HEK293 (cell line): ENCODE measurements at regions not wholly inside any gene's neighbourhood (a gene's known extent, or its start where the extent isn't known, plus 50 kb on each side); places are given as distances from the start of the nearest gene placed in this dataset.
"Not testable (repeated sequence)": the region's sequence is repeated elsewhere in the genome, so short reads cannot be mapped to it uniquely, and the experiment has no call there.

Source experiments
- CTCF ChIA-PET: fragments of 350-600 bp; formaldehyde crosslinking; extraction: SDS; loops from one replicate; lab custom pipeline; 2021; ENCODE audit warnings: antibody characterized with exemption; lab: Yijun Ruan, JAX
- POLR2A ChIA-PET: fragments of 300-600 bp; formaldehyde crosslinking; extraction: SDS; loops from one replicate; lab custom pipeline; 2020; ENCODE audit warnings: antibody characterized with exemption, inconsistent platforms; lab: Yijun Ruan, JAX
- H3K27ac ChIP-seq: fragments of 200-500 bp; sonication (Bioruptor generic); 2 replicates; pipeline ENCODE4 v1.5.1; 2014; ENCODE audit warnings: low read depth, low read length, control low read depth, inconsistent platforms; ENCODE audit errors: extremely low read depth
- H3K36me3 ChIP-seq, 2 experiments: fragments of 200-500 bp in 1 of 2; sonication (Bioruptor generic) in 1 of 2; 1 replicate in 1 of 2; 2 replicates in 1 of 2; pipeline ENCODE4 v1.5.1; 2014 to 2017; ENCODE audit warnings: inconsistent platforms in 2 of 2, low read length in 2 of 2; ENCODE audit not compliant: control insufficient read depth in 2 of 2, insufficient read depth in 1 of 2
- H3K4me1 ChIP-seq: fragments of 200-500 bp; sonication (Bioruptor generic); 2 replicates; pipeline ENCODE4 v1.5.1; 2014; ENCODE audit warnings: mild to moderate bottlenecking, low read length, inconsistent platforms; ENCODE audit not compliant: control insufficient read depth, insufficient read depth
- H3K4me3 ChIP-seq: 2 replicates; pipeline ENCODE4 v1.5.1; 2011; ENCODE audit warnings: low read depth, mild to moderate bottlenecking, control low read depth, low read length, moderate library complexity
- H3K9me3 ChIP-seq: fragments of 200-500 bp; sonication (Bioruptor generic); 2 replicates; pipeline ENCODE4 v1.5.1; 2014; ENCODE audit warnings: low read depth, low read length, inconsistent platforms; ENCODE audit not compliant: control insufficient read depth, insufficient read depth
- BCL11A ChIP-seq: fragments of 450-650 bp; formaldehyde crosslinking; IDR thresholded peaks from 2 replicates; pipeline ENCODE4 v1.5.1; 2016; ENCODE audit warnings: low read depth, missing biosample characterization, missing genetic modification characterization
- IKZF3 ChIP-seq: fragments of 450-650 bp; IDR thresholded peaks from 2 replicates; pipeline ENCODE4 v1.5.0; 2018; ENCODE audit warnings: missing biosample characterization, mild to moderate bottlenecking, missing genetic modification characterization, moderate library complexity
- KLF10 ChIP-seq: fragments of 450-650 bp; IDR thresholded peaks from 2 replicates; pipeline ENCODE4 v1.5.1; 2018; ENCODE audit warnings: missing biosample characterization, mild to moderate bottlenecking, missing genetic modification characterization
- OSR2 ChIP-seq: fragments of 450-650 bp; formaldehyde crosslinking; IDR thresholded peaks from 2 replicates; pipeline ENCODE4 v1.5.1; 2016; ENCODE audit warnings: missing biosample characterization, missing genetic modification characterization
- PRDM1 ChIP-seq: fragments of 450-650 bp; formaldehyde crosslinking; IDR thresholded peaks from 2 replicates; pipeline ENCODE4; 2016; ENCODE audit warnings: missing biosample characterization, missing genetic modification characterization
- ZBTB1 ChIP-seq: fragments of 450-650 bp; formaldehyde crosslinking; IDR thresholded peaks from 2 replicates; pipeline ENCODE4 v1.5.1; 2016; ENCODE audit warnings: missing biosample characterization, missing genetic modification characterization
- ZEB2 ChIP-seq: fragments of 450-650 bp; formaldehyde crosslinking; IDR thresholded peaks from 2 replicates; pipeline ENCODE4 v1.5.1; 2016; ENCODE audit warnings: missing biosample characterization, missing genetic modification characterization
- ZFP37 ChIP-seq: fragments of 450-650 bp; formaldehyde crosslinking; IDR thresholded peaks from 2 replicates; pipeline ENCODE4 v1.5.1; 2016; ENCODE audit warnings: missing biosample characterization, missing genetic modification characterization
- ZFP41 ChIP-seq: fragments of 450-650 bp; formaldehyde crosslinking; IDR thresholded peaks from 2 replicates; pipeline ENCODE4 v1.5.1; 2016; ENCODE audit warnings: missing biosample characterization, missing genetic modification characterization, borderline replicate concordance
- ZNF112 ChIP-seq: fragments of 450-650 bp; formaldehyde crosslinking; IDR thresholded peaks from 2 replicates; pipeline ENCODE4 v1.5.0; 2017; ENCODE audit warnings: missing biosample characterization, missing genetic modification characterization
- ZNF121 ChIP-seq: fragments of 450-650 bp; formaldehyde crosslinking; IDR thresholded peaks from 2 replicates; pipeline ENCODE4 v1.5.1; 2016; ENCODE audit warnings: missing biosample characterization, missing genetic modification characterization
- ZNF138 ChIP-seq: fragments of 450-650 bp; formaldehyde crosslinking; IDR thresholded peaks from 2 replicates; pipeline ENCODE4 v1.5.1; 2016; ENCODE audit warnings: missing biosample characterization, missing genetic modification characterization, borderline replicate concordance
- ZNF211 ChIP-seq: fragments of 450-650 bp; formaldehyde crosslinking; IDR thresholded peaks from 2 replicates; pipeline ENCODE4 v1.5.1; 2016; ENCODE audit warnings: low read depth, missing biosample characterization, missing genetic modification characterization
- ZNF266 ChIP-seq: fragments of 450-650 bp; formaldehyde crosslinking; IDR thresholded peaks from 2 replicates; pipeline ENCODE4 v1.5.1; 2016; ENCODE audit warnings: missing biosample characterization, missing genetic modification characterization, low read depth
- ZNF311 ChIP-seq: fragments of 450-650 bp; formaldehyde crosslinking; IDR thresholded peaks from 2 replicates; pipeline ENCODE4 v1.5.1; 2017; ENCODE audit warnings: missing biosample characterization, missing genetic modification characterization, borderline replicate concordance
- ZNF354C ChIP-seq: fragments of 450-650 bp; formaldehyde crosslinking; IDR thresholded peaks from 2 replicates; pipeline ENCODE4 v1.5.1; 2016; ENCODE audit warnings: missing biosample characterization, missing genetic modification characterization, low read depth, borderline replicate concordance
- ZNF366 ChIP-seq: fragments of 450-650 bp; formaldehyde crosslinking; conservative IDR thresholded peaks from 2 replicates; pipeline ENCODE4 v1.5.1; 2016; ENCODE audit warnings: missing biosample characterization, missing genetic modification characterization
- ZNF48 ChIP-seq: fragments of 450-650 bp; formaldehyde crosslinking; IDR thresholded peaks from 2 replicates; pipeline ENCODE4 v1.5.1; 2016; ENCODE audit warnings: missing biosample characterization, missing genetic modification characterization
- ZNF623 ChIP-seq: fragments of 450-650 bp; formaldehyde crosslinking; IDR thresholded peaks from 2 replicates; pipeline ENCODE4 v1.5.1; 2016; ENCODE audit warnings: missing biosample characterization, missing genetic modification characterization
- TF ChIP-seq, protein P1 (sequence below): fragments of 450-650 bp; formaldehyde crosslinking; IDR thresholded peaks from 2 replicates; pipeline ENCODE4 v1.5.1; 2016; ENCODE audit warnings: missing biosample characterization, missing genetic modification characterization, borderline replicate concordance
- TF ChIP-seq, protein P2 (sequence below): fragments of 450-650 bp; formaldehyde crosslinking; IDR thresholded peaks from 2 replicates; pipeline ENCODE4 v1.5.1; 2016; ENCODE audit warnings: missing biosample characterization, missing genetic modification characterization
- TF ChIP-seq, protein P3 (sequence below): fragments of 450-650 bp; formaldehyde crosslinking; IDR thresholded peaks from 2 replicates; pipeline ENCODE4 v1.5.1; 2016; ENCODE audit warnings: missing biosample characterization, missing genetic modification characterization
- TF ChIP-seq, protein P4 (sequence below): fragments of 450-650 bp; formaldehyde crosslinking; IDR thresholded peaks from 2 replicates; pipeline ENCODE4 v1.5.1; 2016; ENCODE audit warnings: missing biosample characterization, missing genetic modification characterization, borderline replicate concordance

DNA sequence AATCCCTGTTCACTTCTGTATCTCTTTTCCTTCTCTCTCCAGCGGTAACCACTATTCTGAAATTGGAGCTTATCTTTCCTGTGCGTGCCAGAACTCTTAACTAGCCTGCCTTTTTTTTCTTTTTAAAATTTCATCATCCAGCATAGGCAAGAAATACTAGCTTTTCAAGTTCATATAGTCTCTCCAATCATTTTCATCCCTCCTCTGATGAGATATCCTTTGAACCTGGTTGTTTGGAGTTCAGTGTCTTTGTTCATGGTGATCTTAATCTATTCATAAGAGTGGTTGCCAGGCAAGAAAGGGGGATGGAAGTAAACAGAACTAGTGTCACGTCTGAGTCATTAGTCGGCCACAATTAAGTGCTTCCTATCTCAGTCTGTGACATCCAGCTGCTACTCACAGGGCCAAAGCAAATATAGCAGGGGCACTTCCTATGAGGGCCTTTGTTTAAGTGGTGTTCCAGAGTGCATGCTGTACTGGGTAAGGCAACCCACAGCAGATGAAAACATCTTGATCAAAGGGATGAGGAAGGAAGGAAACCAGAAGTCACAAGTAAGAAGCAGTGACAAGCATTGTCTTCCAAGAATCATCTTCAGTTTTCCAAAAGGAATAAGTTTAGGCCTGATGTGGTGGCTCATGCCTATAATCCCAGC, 56.4 kb upstream of the XIAP start (continued):
- TF ChIP-seq, protein P1, sequence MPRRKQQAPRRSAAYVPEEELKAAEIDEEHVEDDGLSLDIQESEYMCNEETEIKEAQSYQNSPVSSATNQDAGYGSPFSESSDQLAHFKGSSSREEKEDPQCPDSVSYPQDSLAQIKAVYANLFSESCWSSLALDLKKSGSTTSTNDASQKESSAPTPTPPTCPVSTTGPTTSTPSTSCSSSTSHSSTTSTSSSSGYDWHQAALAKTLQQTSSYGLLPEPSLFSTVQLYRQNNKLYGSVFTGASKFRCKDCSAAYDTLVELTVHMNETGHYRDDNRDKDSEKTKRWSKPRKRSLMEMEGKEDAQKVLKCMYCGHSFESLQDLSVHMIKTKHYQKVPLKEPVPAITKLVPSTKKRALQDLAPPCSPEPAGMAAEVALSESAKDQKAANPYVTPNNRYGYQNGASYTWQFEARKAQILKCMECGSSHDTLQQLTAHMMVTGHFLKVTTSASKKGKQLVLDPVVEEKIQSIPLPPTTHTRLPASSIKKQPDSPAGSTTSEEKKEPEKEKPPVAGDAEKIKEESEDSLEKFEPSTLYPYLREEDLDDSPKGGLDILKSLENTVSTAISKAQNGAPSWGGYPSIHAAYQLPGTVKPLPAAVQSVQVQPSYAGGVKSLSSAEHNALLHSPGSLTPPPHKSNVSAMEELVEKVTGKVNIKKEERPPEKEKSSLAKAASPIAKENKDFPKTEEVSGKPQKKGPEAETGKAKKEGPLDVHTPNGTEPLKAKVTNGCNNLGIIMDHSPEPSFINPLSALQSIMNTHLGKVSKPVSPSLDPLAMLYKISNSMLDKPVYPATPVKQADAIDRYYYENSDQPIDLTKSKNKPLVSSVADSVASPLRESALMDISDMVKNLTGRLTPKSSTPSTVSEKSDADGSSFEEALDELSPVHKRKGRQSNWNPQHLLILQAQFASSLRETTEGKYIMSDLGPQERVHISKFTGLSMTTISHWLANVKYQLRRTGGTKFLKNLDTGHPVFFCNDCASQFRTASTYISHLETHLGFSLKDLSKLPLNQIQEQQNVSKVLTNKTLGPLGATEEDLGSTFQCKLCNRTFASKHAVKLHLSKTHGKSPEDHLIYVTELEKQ (tag by site-specific recombination), result peak; percentile 88
- TF ChIP-seq ZNF211 (tag by site-specific recombination) (no peak), ZNF138 (tag by site-specific recombination) (no peak), ZNF354C (tag by site-specific recombination) (no peak), ZEB2 (tag by site-specific recombination) (peak; percentile 93), ZNF112 (tag by site-specific recombination) (no peak), ZNF623 (tag by site-specific recombination) (no peak), ZNF266 (tag by site-specific recombination) (no peak; the same call in 1 of the 2 replicates), ZFP37 (no peak), ZNF311 (no peak)
- TF ChIP-seq, protein P2, sequence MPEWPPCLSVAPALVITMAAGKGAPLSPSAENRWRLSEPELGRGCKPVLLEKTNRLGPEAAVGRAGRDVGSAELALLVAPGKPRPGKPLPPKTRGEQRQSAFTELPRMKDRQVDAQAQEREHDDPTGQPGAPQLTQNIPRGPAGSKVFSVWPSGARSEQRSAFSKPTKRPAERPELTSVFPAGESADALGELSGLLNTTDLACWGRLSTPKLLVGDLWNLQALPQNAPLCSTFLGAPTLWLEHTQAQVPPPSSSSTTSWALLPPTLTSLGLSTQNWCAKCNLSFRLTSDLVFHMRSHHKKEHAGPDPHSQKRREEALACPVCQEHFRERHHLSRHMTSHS (tag by site-specific recombination), result no peak

DNA sequence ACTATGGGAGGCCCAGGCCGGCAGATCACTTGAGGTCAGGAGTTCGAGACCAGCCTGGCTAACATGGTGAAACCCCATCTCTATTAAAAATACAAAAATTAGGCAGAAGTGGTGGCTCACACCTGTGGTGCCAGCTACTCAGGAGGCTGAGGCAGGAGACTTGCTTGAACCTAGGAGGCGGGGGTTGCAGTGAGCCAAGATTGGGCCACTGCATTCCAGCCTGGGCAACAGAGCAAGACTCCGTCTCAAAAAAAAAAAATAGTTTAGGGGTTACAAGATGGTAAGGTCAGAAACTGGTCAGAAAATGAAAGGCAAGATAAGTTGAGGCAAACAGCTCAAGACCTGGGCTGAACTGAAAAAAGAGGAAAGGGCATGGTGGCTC, 55.9 kb upstream of the XIAP start:
- H3K9me3 ChIP-seq, POLR2A ChIA-PET, H3K36me3 ChIP-seq, H3K4me1 ChIP-seq, H3K4me3 ChIP-seq: not testable (repeated sequence)
- peak; percentile 69; the same call in 1 of the 2 replicates for TF ChIP-seq ZNF121 (tag by site-specific recombination)
- H3K27ac ChIP-seq, result peak overlapping the region; percentile 6
- CTCF ChIA-PET, result interaction anchor here (2.3 kb wide), 1 partner anchor 26 kb away, joined by 9 read pairs; no protein-coding TSS in a partner anchor

DNA sequence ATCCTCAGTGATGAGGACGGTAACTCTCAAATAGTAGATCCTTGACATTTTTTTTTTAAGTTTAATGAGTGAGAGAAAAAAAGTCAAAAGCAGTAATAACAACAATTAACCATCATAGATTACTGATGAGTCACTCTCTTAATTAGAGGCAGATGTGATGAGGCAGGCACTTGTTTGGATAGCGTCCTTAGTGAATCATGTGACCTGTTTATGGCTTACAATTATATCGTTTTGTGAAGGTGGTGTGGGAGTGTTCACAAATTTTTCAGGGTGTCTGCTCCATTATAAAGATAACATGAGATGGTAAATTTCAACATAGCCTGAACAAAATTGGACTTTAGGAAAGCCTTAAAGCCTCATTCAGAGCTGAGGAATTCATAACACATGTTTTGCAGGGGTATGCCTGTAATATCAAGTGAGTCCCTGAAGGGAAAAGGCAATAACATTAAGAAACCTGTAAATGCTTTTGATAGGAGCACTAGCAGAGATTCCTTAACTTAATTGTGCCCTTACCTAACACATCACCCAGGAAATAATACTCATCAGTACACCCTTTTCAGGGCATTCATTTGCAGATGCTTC, 51.9 kb upstream of the XIAP start:
- no peaks in the 10 kb centered on the region for H3K9me3 ChIP-seq
- H3K36me3 ChIP-seq, result no peaks in the 10 kb centered on the region
- H3K4me3 ChIP-seq, result no peak overlapping the region
- POLR2A ChIA-PET, result no interaction called here
- no peaks in the 10 kb centered on the region for H3K4me1 ChIP-seq
- no peak overlapping the region for H3K27ac ChIP-seq
- CTCF ChIA-PET, result no interaction called here
- TF ChIP-seq, protein P3, sequence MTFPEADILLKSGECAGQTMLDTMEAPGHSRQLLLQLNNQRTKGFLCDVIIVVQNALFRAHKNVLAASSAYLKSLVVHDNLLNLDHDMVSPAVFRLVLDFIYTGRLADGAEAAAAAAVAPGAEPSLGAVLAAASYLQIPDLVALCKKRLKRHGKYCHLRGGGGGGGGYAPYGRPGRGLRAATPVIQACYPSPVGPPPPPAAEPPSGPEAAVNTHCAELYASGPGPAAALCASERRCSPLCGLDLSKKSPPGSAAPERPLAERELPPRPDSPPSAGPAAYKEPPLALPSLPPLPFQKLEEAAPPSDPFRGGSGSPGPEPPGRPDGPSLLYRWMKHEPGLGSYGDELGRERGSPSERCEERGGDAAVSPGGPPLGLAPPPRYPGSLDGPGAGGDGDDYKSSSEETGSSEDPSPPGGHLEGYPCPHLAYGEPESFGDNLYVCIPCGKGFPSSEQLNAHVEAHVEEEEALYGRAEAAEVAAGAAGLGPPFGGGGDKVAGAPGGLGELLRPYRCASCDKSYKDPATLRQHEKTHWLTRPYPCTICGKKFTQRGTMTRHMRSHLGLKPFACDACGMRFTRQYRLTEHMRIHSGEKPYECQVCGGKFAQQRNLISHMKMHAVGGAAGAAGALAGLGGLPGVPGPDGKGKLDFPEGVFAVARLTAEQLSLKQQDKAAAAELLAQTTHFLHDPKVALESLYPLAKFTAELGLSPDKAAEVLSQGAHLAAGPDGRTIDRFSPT (tag by site-specific recombination), result peak; percentile 44; the same call in 1 of the 2 replicates
- TF ChIP-seq IKZF3 (tag by site-specific recombination) (0 out of 2 replicates have a peak, but pooled peaks have one; percentile 20), ZNF366 (tag by site-specific recombination) (peak; percentile 87), ZNF48 (tag by site-specific recombination) (no peak), ZFP41 (tag by site-specific recombination) (no peak), PRDM1 (tag by site-specific recombination) (peak; percentile 24; the same call in 1 of the 2 replicates), OSR2 (tag by site-specific recombination) (peak; percentile 72), ZBTB1 (tag by site-specific recombination) (peak; percentile 70; the same call in 1 of the 2 replicates), BCL11A (tag by site-specific recombination) (peak; percentile 63; the same call in 1 of the 2 replicates), KLF10 (peak; percentile 70; the same call in 1 of the 2 replicates)
- TF ChIP-seq, protein P4, sequence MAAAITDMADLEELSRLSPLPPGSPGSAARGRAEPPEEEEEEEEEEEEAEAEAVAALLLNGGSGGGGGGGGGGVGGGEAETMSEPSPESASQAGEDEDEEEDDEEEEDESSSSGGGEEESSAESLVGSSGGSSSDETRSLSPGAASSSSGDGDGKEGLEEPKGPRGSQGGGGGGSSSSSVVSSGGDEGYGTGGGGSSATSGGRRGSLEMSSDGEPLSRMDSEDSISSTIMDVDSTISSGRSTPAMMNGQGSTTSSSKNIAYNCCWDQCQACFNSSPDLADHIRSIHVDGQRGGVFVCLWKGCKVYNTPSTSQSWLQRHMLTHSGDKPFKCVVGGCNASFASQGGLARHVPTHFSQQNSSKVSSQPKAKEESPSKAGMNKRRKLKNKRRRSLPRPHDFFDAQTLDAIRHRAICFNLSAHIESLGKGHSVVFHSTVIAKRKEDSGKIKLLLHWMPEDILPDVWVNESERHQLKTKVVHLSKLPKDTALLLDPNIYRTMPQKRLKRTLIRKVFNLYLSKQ (tag by site-specific recombination), result no peak
